SIG-M5 treated with dmso at 0.1 percent for 504 hours (cell line): ENCODE measurements at regions not wholly inside any gene's neighbourhood (a gene's known extent, or its start where the extent isn't known, plus 50 kb on each side); places are given as distances from the start of the nearest gene placed in this dataset.

ENCODE experiments used
- DNase-seq: peaks from one replicate; lab custom pipeline; 2025; ENCODE audit not compliant: unreplicated experiment; lab: John Stamatoyannopoulos, UW

GRCh38 chr5:44661851-44662250 is 146.9 kb upstream of the MRPS30 start:
- no peak for DNase-seq

DNA sequence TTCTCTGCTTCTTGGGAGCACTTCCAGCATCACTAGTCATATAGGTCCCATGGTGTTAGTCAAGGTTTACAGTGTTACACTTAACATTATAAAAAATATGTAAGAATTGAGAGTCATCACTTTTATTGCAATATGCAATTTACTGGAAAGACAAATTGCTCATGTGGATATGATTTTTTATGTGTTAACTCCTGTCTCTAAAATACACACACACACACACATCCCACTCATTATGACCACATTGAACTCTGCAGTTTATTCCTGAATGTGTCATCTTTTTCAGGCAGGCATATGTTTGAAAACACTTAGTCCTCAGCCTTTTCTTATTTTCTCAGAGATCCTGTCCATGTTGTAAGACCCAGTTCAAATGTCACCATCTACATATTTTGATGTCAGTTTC is 148.5 kb upstream of the MRPS30 start:
- no peak for DNase-seq

DNA sequence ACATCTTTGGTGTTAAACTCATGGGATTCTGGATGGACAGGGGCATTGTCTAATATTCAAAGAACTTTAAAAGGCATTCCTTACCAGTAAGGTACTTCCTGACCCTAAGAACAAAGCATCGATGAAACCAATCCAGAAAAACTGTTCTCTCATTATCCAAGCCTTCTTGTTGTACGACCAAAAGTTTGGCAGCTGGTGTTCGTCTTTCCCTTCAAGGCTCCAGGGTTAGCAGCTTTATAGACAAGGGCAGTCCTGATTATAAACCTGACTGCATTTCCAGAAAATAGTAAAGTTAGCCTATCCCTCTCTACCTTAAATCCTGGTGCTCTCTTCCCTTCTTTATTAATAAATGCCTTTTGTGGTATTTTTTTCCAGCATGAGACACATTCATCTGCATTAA is 149.4 kb upstream of the MRPS30 start:
- DNase-seq, result no peak

DNA sequence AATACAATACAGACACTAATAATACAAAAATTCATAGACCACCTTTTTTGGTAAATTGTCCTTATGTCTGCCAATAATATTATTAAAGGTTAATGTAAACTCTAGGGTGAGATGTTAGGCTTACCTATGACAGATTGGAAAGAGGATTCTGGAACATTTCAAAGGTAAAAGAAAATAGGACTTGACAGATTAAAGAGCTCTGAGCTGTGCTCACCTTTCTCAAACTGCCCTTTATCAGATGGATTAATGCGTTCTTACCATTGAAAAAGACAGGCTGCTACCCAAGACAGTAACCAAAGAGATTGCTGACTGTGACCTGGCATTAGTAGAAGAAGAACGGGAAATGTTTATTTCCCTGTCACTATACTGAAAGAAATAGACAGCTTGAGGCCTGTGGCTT is 156.1 kb upstream of the MRPS30 start:
- DNase-seq, result no peak

GRCh38 chr5:44646016-44646415 is 162.7 kb upstream of the MRPS30 start:
- no peak for DNase-seq

- no peak for DNase-seq
These were observed 163.2 kb upstream of the MRPS30 start for GRCh38 chr5:44645502-44645901.

GRCh38 chr5:44644628-44645027 is 164.1 kb upstream of the MRPS30 start:
- no peak for DNase-seq

DNA sequence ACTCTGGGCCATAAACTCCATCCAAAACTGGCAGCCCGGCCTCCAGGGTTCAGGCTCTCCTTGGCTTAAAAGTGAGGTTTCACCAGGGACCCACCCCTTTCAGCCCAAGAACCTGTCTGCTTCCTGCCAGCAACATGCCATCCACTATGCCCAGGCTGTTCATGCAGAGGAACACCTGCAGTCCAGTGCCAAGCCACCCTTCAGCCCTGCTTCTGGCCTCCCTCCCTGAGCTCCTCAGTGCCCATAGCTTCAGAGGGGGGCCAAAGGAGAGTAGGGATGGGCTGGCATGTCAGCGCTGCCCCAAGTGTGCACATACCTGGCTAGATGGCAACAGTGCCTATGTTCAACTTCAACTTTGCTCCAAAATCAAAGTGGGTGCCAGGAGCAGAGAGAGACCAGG is 166.9 kb upstream of the MRPS30 start:
- no peak for DNase-seq

GRCh38 chr5:44640945-44641456 is 167.7 kb upstream of the MRPS30 start:
- DNase-seq, result no peak

GRCh38 chr5:44637916-44638869 is 170.6 kb upstream of the MRPS30 start:
- no peak for DNase-seq

- DNase-seq, result no peak
These were observed 176.4 kb upstream of the MRPS30 start for GRCh38 chr5:44632344-44632743.

DNA sequence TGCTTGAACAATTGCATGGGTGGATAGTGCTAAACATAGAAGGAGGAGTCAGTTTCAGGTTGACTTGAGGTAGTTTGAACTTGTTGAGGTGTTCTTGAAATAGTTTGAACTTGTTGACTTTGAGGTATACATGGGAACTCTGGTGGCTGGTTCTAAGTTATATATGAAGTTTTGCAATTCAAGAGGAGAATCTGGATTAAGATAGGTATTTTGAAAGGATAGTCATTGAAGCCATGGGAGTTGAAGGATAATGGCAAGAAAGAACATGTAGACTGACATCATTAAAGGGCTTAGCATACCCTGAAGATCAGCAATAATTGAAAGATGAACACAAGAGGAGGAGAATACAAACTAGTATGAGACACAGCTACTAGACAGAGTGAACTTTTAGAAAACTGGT is 181.9 kb upstream of the MRPS30 start:
- DNase-seq, result no peak

DNA sequence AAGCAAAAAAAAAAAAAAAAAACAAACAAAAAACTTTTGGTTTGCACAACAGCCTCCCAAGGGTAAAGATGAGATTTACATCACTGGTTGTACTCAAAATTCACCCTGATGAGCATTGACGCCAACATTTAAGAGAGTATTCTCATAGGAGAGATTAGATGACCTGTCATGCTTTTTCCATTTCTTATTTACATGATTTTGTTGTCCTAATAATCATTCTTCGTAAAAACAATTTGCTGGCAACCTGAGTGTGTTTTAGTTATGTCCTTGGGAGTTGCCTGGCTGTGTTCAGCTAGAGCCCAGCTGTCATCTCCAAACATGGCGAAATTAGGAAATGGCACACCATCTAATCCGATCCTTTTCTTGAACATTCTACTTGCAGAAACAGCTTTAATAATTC is 186.4 kb upstream of the MRPS30 start:
- DNase-seq, result no peak

GRCh38 chr5:44619875-44620610 is 188.7 kb upstream of the MRPS30 start:
- no peak for DNase-seq

- DNase-seq, result no peak
These were observed 193.9 kb upstream of the MRPS30 start for GRCh38 chr5:44614845-44615244.

DNA sequence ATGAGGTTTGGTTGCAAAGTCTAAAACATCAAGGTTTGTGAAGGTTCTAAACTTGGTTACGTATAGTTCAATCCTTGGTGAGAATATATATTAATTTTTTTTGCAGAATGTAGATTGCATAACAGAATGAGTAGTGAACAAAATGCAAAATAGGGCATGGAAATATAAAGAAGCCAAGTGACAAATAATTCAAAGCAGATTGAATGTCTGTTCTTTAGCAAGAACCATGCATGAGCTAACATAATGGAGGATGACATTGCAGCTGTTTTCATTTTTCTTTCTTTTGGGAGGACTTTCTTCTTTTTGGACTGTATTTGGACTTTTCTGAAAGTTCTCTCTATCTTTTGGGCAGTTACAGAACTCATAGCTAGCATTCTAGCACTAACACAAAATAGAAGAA is 194.8 kb upstream of the MRPS30 start:
- DNase-seq, result no peak

DNA sequence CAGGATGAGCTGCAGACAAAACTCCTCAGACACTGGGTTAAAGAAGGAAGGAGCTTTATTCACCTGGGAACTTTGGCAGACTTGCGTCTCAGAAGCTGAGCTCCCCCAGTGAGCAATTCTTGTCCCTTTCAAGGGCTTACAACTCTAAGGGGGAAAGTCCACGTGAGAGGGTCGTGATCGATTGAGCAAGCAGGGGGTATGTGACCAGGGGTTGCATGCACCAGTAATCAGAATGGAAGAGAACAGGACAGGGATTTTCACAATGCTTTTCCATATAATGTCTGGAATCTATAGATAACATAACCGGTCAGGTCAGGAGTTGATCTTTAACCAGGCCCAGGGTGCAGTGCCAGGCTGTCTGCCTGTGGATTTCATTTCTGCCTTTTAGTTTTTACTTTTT is 202.8 kb upstream of the MRPS30 start:
- DNase-seq, result no peak

- DNase-seq, result no peak
These were observed 205.1 kb upstream of the MRPS30 start for GRCh38 chr5:44603496-44604272.

DNA sequence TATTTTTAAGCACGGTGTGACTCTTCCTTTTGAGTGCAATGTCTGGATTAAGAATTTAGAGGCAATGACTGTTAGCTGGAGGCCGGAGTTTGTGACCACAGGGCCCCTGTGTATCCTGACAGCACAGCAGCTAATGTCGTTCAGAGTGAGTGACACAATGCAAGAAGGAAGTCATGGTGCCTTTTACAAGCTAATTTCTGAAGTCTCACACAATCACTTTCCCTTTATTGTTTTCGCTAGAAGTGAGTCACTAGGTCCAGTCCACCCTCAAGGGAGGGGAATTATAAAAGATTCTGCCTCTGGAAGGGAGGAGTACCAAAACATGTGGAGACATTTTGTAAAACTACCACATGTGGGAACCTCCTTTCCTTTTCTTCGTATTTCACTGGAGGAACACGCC is 185.5 kb upstream of the FGF10 start:
- no peak for DNase-seq

- no peak for DNase-seq
These were observed 179.3 kb upstream of the FGF10 start for GRCh38 chr5:44568519-44568918.

DNA sequence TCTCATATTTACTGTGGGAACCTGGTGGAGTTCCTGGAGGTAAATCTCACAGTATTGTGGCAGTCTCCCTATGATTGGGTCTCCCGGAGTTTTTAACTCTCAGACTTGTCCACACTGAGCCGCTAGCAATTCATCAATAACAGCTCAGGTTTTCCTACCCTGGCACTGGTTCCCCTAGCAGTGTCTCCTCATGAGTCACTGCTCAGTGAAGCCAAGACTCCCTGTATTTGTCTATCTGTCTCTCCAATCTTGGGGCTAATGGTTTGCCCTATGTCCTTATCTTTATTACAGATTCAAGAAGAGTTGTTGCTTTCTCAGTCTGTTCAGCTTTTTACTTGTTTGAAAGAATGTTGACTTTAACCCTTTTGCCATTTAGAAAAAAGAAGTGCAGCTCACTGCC is 176.7 kb upstream of the FGF10 start:
- DNase-seq, result no peak
